Activated naive CD8-positive, alpha-beta T cell (primary cell): ENCODE measurements at regions not wholly inside any gene's neighbourhood (a gene's known extent, or its start where the extent isn't known, plus 50 kb on each side); places are given as distances from the start of the nearest gene placed in this dataset.
"Not testable (repeated sequence)": the region's sequence is repeated elsewhere in the genome, so short reads cannot be mapped to it uniquely, and the experiment has no call there.

Source experiments
- H3K27ac Mint-ChIP-seq: one replicate; pipeline ENCODE4 v1.8.0; 2021; ENCODE audit warnings: mixed read lengths
- H3K27me3 Mint-ChIP-seq: one replicate; pipeline ENCODE4 v1.8.0; 2021; ENCODE audit warnings: mixed read lengths
- H3K36me3 Mint-ChIP-seq: one replicate; pipeline ENCODE4 v1.8.0; 2021; ENCODE audit warnings: mixed read lengths
- H3K4me1 Mint-ChIP-seq: one replicate; pipeline ENCODE4 v1.8.0; 2021; ENCODE audit warnings: low read depth, mixed read lengths
- H3K4me3 Mint-ChIP-seq: one replicate; pipeline ENCODE4 v1.8.0; 2021; ENCODE audit warnings: mild to moderate bottlenecking, mixed read lengths
- H3K9me3 Mint-ChIP-seq: one replicate; pipeline ENCODE4 v1.8.0; 2021; ENCODE audit warnings: low read depth, mixed read lengths

GRCh38 chr20:19915111-19915798 is 101.9 kb upstream of the NAA20 start:
- no peaks in the 10 kb centered on the region for H3K4me1 Mint-ChIP-seq

DNA sequence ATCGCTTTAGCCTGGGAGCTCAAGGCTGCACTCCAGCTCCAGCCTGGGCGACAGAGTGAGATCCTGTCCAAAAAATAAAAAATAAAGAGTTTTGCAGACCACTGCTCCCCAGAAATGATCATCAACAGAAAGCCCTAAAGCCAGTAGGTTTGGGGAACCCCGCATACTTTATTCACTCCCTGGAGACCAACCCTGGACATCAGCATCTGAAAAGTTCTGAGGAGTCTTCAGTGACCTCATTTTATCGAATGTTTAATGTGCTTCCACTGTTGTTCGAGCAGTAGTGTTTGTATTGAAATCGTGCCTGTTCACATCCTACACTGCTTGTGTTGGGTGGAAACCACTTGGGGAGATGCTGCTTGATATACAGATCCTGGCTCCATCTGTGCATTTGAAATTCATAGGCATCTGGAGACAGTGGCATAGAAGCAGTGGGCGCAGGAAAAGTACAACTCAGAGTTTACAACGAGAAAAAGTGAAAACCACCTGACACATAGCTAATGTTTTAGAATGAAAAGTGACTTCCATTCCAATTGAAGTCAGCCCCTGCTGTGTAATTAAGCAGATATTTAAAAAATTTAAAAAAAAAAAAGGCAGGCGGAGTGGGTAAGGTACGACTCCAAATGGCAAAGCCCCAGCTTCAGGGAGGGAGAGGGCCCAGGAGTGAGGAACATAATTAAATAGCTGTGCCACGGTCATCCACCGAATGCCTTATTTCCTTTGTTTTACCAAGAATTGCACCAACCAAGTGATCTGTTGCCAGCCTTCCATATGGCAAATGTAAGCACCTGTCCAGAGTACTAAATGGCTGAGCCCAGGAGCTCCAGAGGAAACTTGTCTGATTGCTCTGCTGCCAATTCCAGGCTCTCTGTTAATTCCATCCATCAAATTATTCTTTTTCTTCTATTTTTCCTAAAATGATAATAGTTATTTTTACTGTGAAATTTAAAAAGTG is 100.4 kb upstream of the NAA20 start:
- Mint-ChIP-seq H3K9me3 (no peaks in the 10 kb centered on the region), H3K4me3 (no peak overlapping the region), H3K27me3 (peaks cover 7% of the 10 kb centered on the region), H3K4me1 (no peaks in the 10 kb centered on the region), H3K36me3 (no peaks in the 10 kb centered on the region), H3K27ac (no peak overlapping the region)

More at GRCh38 chr20:19915111-19915798, 101.9 kb upstream of the NAA20 start:
- Mint-ChIP-seq H3K9me3 (no peaks in the 10 kb centered on the region), H3K27ac (no peak overlapping the region), H3K36me3 (no peaks in the 10 kb centered on the region), H3K4me3 (no peak overlapping the region), H3K27me3 (peaks cover 7% of the 10 kb centered on the region)

DNA sequence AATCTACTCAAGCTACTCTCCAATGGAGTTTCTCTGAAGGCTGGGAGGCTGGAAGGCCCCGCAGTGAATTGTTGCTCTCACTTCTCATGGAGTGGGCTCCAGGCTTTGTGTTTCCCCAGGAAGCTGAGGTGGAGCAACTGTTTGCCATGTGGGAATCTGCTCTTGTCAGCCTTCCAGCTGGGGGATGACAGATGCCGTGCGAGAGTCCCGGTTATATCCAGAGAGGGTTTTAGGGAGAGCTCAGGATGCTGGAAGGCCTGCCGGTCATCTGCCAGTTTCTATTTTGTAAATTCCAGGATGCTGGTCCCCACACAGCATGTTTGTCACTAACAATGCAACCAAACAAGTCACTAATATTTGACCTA is 98.2 kb upstream of the NAA20 start:
- no peak overlapping the region for H3K4me3 Mint-ChIP-seq
- H3K9me3 Mint-ChIP-seq: no peaks in the 10 kb centered on the region
- H3K27me3 Mint-ChIP-seq: peaks cover 6% of the 10 kb centered on the region
- H3K4me1 Mint-ChIP-seq: no peaks in the 10 kb centered on the region
- no peaks in the 10 kb centered on the region for H3K36me3 Mint-ChIP-seq
- H3K27ac Mint-ChIP-seq: no peak overlapping the region

DNA sequence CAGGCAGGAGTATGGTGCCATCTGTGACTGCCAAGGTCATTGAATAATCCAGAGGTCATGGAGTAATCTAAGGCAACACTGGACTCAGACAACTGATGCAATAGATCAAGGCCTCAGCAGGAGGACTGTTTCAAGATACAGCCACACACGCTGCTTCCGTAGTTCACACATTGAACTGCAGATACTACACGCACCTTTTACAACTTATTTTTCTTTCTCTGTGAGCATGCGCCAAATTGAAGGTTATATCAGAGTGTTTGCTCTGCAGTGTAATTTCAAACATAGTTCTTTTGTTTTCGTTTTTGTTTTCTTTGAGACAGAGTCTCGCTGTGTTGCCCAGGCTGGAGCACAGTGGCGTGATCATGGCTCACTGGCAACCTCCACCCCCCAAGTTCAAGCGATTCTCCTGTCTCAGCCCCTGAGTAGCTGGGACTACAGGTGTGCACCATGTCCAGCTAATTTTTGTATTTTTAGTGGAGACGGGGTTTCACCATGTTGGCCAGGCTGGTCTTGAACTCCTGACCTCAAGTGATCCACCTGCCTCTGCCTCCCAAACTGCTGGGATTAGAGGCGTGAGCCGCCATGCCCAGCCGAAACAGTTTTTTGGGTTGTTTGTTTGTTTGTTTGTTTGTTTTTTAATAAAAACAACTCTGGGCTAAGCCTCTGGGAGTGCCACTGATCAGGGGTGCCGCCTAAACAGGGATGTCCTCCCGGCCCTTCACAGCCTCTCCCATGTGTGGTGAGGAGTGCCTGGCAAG is 96.6 kb upstream of the NAA20 start:
- Mint-ChIP-seq H3K27ac (no peak overlapping the region), H3K4me3 (no peak overlapping the region)

GRCh38 chr20:19921284-19921793 is 95.8 kb upstream of the NAA20 start:
- H3K9me3 Mint-ChIP-seq: no peaks in the 10 kb centered on the region
- no peaks in the 10 kb centered on the region for H3K36me3 Mint-ChIP-seq
- no peaks in the 10 kb centered on the region for H3K4me1 Mint-ChIP-seq
- H3K27ac Mint-ChIP-seq: no peak overlapping the region
- peaks cover 3% of the 10 kb centered on the region for H3K27me3 Mint-ChIP-seq
- H3K4me3 Mint-ChIP-seq: no peak overlapping the region

More for the DNA sequence above, 96.6 kb upstream of the NAA20 start:
- H3K4me1 Mint-ChIP-seq: no peaks in the 10 kb centered on the region
- H3K27me3 Mint-ChIP-seq: peaks cover 5% of the 10 kb centered on the region
- no peaks in the 10 kb centered on the region for H3K36me3 Mint-ChIP-seq
- no peaks in the 10 kb centered on the region for H3K9me3 Mint-ChIP-seq

GRCh38 chr20:19921829-19922228 is 95.3 kb upstream of the NAA20 start:
- H3K4me1 Mint-ChIP-seq, H3K9me3 Mint-ChIP-seq, H3K4me3 Mint-ChIP-seq, H3K27me3 Mint-ChIP-seq, H3K36me3 Mint-ChIP-seq, H3K27ac Mint-ChIP-seq: not testable (repeated sequence)

DNA sequence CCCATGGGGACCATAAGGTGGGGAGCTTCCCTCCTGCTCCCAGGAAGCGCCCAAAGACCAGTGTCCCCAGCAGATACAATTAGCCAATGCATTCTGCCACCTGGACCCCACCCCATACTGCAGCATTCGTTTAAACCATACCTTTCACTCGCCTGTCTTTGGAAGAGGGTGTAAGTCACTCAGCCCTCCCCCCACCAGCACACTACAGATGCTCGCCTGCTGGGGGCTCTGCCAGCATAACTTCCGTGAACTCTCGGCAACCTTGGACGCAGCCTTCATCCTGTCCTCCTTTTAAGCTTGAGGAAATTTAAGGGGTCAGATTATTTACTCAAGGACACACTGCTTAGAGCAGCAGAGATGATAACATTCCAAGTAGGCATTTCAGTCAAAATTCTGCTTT is 94.4 kb upstream of the NAA20 start:
- no peaks in the 10 kb centered on the region for H3K4me1 Mint-ChIP-seq
- no peaks in the 10 kb centered on the region for H3K9me3 Mint-ChIP-seq
- no peaks in the 10 kb centered on the region for H3K36me3 Mint-ChIP-seq
- no peak overlapping the region for H3K27ac Mint-ChIP-seq
- peaks cover 2% of the 10 kb centered on the region for H3K27me3 Mint-ChIP-seq
- no peak overlapping the region for H3K4me3 Mint-ChIP-seq

GRCh38 chr20:19923762-19924161 is 93.4 kb upstream of the NAA20 start:
- H3K36me3 Mint-ChIP-seq: no peaks in the 10 kb centered on the region
- H3K4me3 Mint-ChIP-seq: no peak overlapping the region
- H3K27me3 Mint-ChIP-seq: no peaks in the 10 kb centered on the region
- no peaks in the 10 kb centered on the region for H3K9me3 Mint-ChIP-seq
- H3K27ac Mint-ChIP-seq: no peak overlapping the region
- no peaks in the 10 kb centered on the region for H3K4me1 Mint-ChIP-seq

GRCh38 chr20:19924255-19924654 is 92.9 kb upstream of the NAA20 start:
- H3K27ac Mint-ChIP-seq: no peak overlapping the region
- no peaks in the 10 kb centered on the region for H3K4me1 Mint-ChIP-seq
- H3K27me3 Mint-ChIP-seq: no peaks in the 10 kb centered on the region
- H3K4me3 Mint-ChIP-seq: no peak overlapping the region
- no peaks in the 10 kb centered on the region for H3K36me3 Mint-ChIP-seq
- H3K9me3 Mint-ChIP-seq: no peaks in the 10 kb centered on the region

GRCh38 chr20:19926591-19926990 is 90.6 kb upstream of the NAA20 start:
- Mint-ChIP-seq H3K4me1 (no peaks in the 10 kb centered on the region), H3K36me3 (no peaks in the 10 kb centered on the region), H3K27ac (no peak overlapping the region), H3K4me3 (no peak overlapping the region), H3K9me3 (no peaks in the 10 kb centered on the region), H3K27me3 (no peaks in the 10 kb centered on the region)

DNA sequence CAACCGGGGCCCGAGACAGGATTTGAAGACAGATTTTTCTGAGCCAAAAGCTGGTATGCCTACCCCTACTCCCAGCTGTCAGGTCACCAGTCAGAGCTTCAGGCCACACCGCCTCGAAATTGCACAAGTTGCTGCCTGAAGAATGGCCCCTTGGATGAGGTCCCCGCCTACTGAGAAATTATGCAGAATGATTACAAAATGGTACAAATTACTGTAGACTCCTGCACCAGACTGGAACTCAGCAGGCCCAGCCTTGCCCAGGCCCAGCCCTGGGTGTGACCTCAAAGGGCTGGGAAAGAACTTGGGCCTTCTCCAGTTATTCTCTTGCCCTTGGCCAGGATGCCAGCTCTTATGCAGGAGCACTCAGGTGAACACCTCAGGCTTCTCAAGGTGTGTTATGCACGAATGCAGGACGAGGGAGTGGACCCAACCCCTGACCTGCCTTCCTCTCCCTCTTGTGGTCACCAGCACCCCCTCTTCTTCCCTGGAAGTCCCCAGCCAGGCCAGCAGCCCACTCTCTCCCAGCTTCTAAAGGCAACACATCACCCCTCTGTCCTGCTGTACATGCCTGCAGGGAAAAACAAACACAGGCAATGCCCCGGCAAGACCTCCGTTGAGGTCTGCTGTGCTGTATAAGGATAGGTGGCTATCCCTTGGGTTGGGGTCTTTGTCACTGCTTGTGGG is 88.7 kb upstream of the NAA20 start:
- Mint-ChIP-seq H3K27ac (no peak overlapping the region), H3K4me3 (no peak overlapping the region), H3K4me1 (no peaks in the 10 kb centered on the region), H3K9me3 (no peaks in the 10 kb centered on the region), H3K27me3 (no peaks in the 10 kb centered on the region), H3K36me3 (no peaks in the 10 kb centered on the region)

- no peaks in the 10 kb centered on the region for H3K27me3 Mint-ChIP-seq
- no peaks in the 10 kb centered on the region for H3K9me3 Mint-ChIP-seq
- H3K27ac Mint-ChIP-seq: no peak overlapping the region
- no peaks in the 10 kb centered on the region for H3K36me3 Mint-ChIP-seq
- no peak overlapping the region for H3K4me3 Mint-ChIP-seq
- H3K4me1 Mint-ChIP-seq: no peaks in the 10 kb centered on the region
Observed at GRCh38 chr20:19929012-19929360, 88.2 kb upstream of the NAA20 start.

- Mint-ChIP-seq H3K9me3 (no peaks in the 10 kb centered on the region), H3K27ac (no peak overlapping the region), H3K4me3 (no peak overlapping the region), H3K4me1 (no peaks in the 10 kb centered on the region), H3K27me3 (no peaks in the 10 kb centered on the region), H3K36me3 (no peaks in the 10 kb centered on the region)
Observed at GRCh38 chr20:19929481-19930145, 87.5 kb upstream of the NAA20 start.

- no peak overlapping the region for H3K4me3 Mint-ChIP-seq
Observed at GRCh38 chr20:19930426-19930825, 86.7 kb upstream of the NAA20 start.

More at GRCh38 chr20:19930426-19930825, 86.7 kb upstream of the NAA20 start:
- Mint-ChIP-seq H3K36me3 (no peaks in the 10 kb centered on the region), H3K9me3 (no peaks in the 10 kb centered on the region), H3K27me3 (peaks cover 3% of the 10 kb centered on the region), H3K4me1 (no peaks in the 10 kb centered on the region), H3K27ac (no peak overlapping the region)
